ENCODE measurements at regions not wholly inside any gene's neighbourhood (a gene's known extent, or its start where the extent isn't known, plus 50 kb on each side); places are given as distances from the start of the nearest gene placed in this dataset.
"Not testable (repeated sequence)": the region's sequence is repeated elsewhere in the genome, so short reads cannot be mapped to it uniquely, and the experiment has no call there.

GRCh38 chr6:122859676-122860075, 70.6 kb downstream of the SMPDL3A start:
- no peak for DNase-seq (ENCODE audit: low read depth in 4 of 4, low spot score in 3 of 4)

GRCh38 chr6:122861594-122861993, 72.5 kb downstream of the SMPDL3A start:
- DNase-seq (ENCODE audit: low read depth in 4 of 4, low spot score in 3 of 4): no peak

DNA sequence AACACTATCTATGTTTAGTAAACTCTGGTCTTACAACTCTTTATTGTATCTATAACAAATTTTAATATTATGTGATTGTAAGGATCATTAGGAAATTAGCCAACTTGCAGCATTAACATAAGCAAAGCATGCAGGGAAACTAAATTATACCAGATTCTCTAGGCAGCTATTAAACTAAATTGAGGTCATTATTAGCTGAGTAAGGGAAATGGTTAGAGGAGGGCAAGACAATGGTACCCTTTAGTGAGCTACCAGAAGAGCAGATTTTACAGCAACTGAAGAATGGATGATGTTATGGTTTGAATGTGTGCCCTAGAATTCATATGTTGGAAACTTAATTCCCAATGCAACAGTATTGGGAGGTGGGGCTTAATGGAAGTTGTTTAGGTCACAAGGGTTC, 79.1 kb downstream of the SMPDL3A start:
- no peak for DNase-seq (ENCODE audit: low read depth in 4 of 4, low spot score in 3 of 4)

DNA sequence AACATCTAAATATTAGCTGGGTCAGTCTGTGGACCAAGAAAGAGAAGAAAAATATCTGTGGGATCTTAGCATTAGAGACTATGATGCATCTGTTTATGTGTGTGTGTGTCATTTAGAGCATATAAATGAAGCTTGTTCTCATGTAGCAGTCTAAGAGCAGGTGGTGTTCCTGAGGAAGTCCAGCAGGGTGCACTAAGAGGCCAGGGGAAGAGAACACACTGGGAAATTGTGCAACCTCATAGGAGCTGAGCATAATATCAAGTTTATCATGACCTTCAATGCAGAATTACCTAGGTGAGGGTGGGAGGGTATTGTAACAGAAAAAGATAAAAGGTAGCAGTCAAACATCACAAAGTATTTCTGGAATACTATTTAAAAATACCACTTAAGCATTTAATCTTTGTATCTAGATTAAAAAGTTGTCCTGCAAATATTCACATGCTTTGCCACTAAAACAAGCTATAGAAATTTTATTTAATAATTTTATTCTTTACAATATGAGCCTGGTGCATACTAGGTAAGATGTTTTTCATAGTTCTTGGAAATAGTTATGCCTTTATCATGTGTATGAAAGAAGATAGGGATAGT, 80.5 kb downstream of the SMPDL3A start:
- peak; percentile 2 to 21 (median 8) for DNase-seq (ENCODE audit: low read depth in 4 of 4, low spot score in 3 of 4)

DNA sequence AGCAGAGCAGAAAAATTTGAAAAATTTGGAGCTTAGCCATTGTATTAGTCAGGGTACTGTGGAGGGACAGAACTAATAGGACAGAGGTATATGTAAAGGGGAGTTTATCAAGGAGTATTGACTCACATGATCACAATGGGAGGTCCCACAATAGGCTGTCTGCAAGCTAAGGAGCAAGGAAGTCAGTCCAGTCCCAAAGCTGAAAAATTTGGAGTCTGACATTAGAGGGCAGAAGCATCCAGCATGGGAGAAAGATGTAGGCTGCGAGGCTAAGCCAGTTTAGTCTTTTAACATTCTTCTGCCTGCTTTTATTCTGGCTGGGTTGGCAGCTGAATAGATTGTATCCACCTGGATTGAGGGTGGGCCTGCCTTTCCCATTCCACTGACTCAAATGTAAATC, 82.0 kb downstream of the SMPDL3A start:
- no peak for DNase-seq (ENCODE audit: low read depth in 4 of 4, low spot score in 3 of 4)

DNA sequence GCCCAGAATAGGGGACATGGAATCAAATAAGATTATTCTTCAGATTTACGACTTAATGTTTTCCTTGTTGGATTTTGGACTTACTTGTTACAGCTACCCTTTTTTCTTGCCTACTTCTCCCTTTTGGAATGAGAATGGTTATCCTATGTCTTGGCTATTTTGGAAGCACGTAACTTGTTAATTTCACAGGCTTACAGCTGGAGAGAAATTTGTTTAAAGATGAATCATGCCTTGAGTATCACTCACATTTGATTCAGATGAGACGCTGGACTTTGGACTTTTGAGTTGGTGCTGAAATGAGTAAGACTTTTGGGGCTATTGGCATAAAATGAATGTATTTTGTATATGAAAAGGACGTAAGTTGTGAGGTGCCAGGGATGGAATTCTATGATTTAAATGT, 83.3 kb downstream of the SMPDL3A start:
- DNase-seq (ENCODE audit: low read depth in 4 of 4, low spot score in 3 of 4): no peak

GRCh38 chr6:122877302-122877701, 88.2 kb downstream of the SMPDL3A start:
- DNase-seq (ENCODE audit: low read depth in 4 of 4, low spot score in 3 of 4): no peak

GRCh38 chr6:122878796-122879195, 89.7 kb downstream of the SMPDL3A start:
- no peak for DNase-seq (ENCODE audit: low read depth in 4 of 4, low spot score in 3 of 4)

GRCh38 chr6:122886481-122886880, 97.4 kb downstream of the SMPDL3A start:
- no peak for DNase-seq (ENCODE audit: low read depth in 4 of 4, low spot score in 3 of 4)

DNA sequence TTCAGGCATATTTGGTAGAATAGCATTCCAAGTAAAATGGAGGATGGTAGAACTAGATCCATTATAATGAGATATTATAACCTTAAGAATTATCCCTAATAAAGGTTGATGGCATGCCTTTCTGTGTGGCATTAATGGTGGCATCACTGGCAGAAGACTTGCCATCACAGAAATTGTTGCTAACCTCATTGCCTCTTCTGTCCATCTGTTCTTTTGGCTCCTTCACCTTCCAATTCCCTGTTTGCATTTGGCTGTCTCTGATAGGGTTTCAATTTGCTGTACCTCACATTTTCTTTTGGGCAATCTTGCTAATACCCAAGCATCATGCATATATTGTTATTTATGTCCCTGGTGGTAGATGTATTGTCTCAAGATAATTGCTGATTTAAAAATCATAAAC, 98.9 kb downstream of the SMPDL3A start:
- no peak for DNase-seq (ENCODE audit: low read depth in 4 of 4, low spot score in 3 of 4)

- not testable (repeated sequence) for DNase-seq (ENCODE audit: low read depth in 4 of 4, low spot score in 3 of 4)
Measured at GRCh38 chr6:122888680-122889079, 99.6 kb downstream of the SMPDL3A start.

DNA sequence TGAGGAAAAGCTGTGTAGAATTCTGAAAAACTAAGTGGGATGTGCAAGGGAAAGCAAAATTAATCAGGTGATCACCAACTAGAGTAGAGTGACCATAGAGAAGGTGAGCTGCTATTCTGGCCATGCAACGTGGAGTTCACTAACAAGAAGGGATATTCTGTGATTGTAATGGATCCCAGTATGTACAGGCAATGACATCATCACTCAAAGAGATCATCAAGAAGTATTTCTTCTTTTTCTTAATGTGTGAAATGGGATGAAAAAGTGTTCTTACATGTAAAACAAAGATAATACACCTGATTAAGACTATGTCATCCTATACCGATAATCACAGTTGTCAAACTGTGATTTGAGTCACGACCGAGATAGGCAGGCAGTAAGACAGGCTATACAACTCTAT, 101.2 kb downstream of the SMPDL3A start:
- no peak for DNase-seq (ENCODE audit: low read depth in 4 of 4, low spot score in 3 of 4)

DNA sequence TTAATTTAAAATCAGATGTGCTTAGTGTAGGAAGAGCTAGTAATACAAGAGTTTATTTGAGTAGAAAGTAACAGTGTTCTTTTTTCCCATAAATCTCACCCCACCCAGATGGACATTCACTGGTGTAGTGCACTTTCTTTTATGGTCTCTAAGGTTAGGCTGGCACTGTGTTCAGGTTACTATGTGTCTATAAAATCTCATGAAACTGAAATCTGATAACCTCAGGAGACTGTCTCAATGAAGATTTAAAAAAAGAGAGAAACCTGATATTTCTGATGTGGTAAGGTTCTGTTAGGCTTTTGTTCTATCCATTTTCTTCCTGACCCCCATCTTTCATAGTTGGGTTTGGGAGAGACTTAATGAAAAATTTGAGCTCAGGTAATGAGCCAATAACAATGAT, 101.2 kb upstream of the CLVS2 start:
- DNase-seq (ENCODE audit: low read depth in 4 of 4, low spot score in 3 of 4): no peak

DNA sequence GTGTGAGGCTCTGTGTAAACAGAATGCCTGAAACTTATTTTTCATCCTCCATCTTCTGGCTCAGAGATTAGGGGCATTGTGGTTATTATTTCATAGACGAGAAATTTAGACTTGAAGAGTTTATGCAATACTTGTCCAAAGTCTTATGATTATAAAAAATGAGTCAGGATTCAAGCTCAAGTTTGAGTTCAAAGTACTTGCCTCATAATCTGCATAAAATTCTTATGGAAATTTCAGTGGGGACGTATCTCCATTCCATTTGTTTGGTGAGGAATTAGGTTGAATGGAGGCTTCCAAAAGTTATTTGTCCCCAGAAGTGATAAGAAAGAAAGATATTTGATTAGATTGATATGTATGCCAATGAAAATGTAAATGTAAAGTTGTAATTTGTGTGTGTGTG, 93.7 kb upstream of the CLVS2 start:
- DNase-seq (ENCODE audit: low read depth in 4 of 4, low spot score in 3 of 4): no peak

GRCh38 chr6:122903266-122903915, 92.6 kb upstream of the CLVS2 start:
- no peak for DNase-seq (ENCODE audit: low read depth in 4 of 4, low spot score in 3 of 4)

DNA sequence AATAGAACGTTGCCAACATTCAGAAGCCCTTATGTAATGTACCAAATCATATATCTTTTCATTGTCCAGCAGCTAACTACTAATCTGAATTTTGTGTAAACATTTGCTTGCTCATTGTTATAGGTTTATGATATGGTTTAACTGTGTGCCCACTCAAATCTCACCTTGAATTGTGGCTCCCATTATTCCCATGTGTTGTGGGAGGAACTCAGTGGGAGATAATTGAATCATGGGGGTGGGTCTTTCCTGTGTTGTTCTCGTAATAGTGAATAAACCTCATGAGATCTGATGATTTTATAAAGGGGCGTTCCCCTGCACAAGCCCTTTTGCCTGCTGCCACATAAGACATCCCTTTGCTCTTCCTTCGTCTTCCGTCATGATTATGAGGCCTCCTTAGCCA, 91.9 kb upstream of the CLVS2 start:
- DNase-seq (ENCODE audit: low read depth in 4 of 4, low spot score in 3 of 4): no peak

DNA sequence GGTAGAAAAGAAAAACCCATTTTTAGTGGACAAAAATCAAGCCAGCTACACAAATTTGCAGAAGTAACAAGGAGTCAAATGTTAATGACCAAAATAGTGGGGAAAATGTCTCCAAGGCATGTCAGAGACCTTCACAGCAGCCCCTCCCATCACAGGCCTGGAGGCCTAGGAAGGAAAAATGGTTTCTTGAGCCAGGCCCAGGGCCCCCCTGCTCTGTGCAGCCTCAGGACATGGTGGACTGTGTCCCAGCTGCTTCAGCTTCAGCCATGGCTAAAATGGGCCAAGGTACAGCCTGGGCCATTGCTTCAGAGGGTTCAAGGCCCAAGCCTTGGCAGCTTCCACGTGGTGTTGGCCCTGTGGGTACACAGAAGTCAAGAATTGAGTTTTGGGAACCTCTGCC, 82.5 kb upstream of the CLVS2 start:
- no peak for DNase-seq (ENCODE audit: low read depth in 4 of 4, low spot score in 3 of 4)

DNA sequence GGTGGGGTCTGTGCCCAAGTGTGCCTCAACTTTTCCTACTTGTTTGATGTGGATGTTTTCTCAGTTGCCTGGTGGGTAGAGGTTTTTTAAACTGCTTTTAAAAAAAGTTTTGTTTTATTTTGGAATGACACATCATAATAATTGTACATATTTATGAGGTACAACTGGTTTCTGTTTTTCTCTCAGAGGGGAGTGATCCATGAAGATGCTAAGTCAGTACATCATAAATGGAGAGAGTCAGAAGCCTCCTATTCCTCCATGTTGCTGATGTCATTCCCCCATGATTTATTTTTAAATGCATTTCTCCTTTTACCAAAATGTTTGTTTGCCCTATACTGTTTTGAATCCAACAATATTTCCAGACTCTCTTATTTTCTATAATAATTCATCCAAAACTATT, 77.3 kb upstream of the CLVS2 start:
- no peak for DNase-seq (ENCODE audit: low read depth in 4 of 4, low spot score in 3 of 4)

DNA sequence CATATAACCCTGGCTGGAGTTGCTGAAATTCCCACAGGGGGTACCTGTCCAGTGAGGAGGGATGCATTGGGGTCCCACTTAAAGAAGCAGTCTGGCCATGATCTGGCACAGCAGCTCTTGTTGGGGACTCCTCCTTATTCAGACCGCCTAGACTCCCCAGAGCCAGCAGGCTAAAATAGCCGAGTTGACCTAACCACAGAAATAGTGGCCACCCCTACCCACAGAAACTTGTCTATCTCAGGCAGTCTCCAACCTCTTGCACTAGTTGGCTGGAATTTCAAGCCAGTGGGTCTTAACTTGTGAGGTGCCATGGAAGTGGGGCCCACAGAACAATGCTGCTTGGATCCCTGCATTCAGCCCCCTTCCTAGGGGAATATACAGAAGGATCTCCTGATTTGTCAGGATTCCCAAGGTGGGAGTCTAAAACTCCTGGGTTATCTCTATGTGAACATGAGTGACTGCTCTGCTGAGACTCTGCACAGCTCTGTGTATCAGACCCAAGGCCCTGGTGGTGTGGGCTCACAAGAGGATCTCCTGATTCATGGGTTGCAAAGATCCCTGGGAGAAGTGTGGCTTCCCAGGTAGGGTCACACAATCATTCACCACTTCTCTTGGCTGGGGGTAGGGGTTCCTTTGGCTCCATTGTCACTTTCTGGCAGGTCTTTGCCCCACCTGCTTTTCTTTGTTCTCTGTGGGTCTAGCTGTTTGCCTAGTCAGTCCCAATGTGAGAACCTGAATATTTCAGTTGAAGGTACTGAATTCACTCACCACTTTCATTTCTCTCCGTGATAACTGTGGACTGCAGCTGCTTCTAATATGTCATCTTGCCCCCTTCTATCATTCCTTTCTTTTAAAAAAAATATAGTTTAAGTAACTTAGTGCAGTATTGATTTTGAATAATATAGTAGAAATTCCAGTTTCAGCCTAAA, 65.5 kb upstream of the CLVS2 start:
- no peak for DNase-seq (ENCODE audit: low read depth in 4 of 4, low spot score in 3 of 4)

DNA sequence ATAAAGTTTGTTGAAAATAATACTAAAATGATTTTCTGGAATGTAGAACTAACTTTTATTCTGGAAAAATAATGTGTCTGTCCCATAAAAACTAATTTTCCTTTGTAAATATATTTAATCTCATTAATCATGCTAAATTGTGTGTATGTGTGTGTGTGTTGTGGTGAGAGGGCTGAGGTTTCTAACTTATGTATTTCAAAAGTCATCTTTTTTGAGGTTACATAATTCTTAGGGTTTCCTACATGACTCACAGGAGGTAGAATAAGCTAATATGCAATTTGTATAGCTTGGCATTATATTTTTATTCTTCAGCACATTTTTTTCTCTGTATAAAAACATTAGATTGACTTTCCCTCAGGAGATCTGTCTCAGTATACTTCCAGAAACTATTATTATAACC, 64.1 kb upstream of the CLVS2 start:
- no peak for DNase-seq (ENCODE audit: low read depth in 4 of 4, low spot score in 3 of 4)

DNA sequence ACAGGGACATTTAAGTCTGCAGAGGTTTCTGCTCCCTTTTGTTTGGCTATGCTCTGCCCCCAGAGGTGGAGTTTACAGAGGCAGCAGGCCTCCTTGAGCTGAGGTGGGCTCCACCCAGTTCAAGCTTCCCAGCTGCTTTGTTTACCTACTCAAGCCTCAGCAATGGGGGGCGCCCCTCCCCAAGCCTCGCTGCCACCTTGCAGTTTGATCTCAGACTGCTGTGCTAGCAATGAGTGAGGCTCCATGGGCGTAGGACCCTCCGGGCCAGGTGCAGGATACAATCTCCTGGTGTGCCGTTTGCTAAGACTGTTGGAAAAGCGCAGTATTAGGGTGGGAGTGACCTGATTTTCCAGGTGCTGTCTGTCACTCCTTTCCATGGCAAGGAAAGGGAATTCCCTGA, 51.1 kb upstream of the CLVS2 start:
- DNase-seq (ENCODE audit: low read depth in 4 of 4, low spot score in 3 of 4): not testable (repeated sequence)

Data from left renal pelvis (tissue), 4 donors.